Glutamatergic neuron (in vitro differentiated cells): ENCODE measurements at regions not wholly inside any gene's neighbourhood (a gene's known extent, or its start where the extent isn't known, plus 50 kb on each side); places are given as distances from the start of the nearest gene placed in this dataset.

ENCODE experiments used
- DNase-seq: peaks from one replicate; pipeline ENCODE4 v3.0.0; 2022
- H3K27ac Mint-ChIP-seq: one replicate; pipeline ENCODE4 v1.8.0; 2020; ENCODE audit warnings: mild to moderate bottlenecking, mixed read lengths, inconsistent platforms; ENCODE audit not compliant: unreplicated experiment
- H3K27me3 Mint-ChIP-seq: one replicate; pipeline ENCODE4 v1.8.0; 2020; ENCODE audit warnings: mild to moderate bottlenecking, moderate library complexity, mixed read lengths, inconsistent platforms; ENCODE audit not compliant: unreplicated experiment
- H3K36me3 Mint-ChIP-seq: one replicate; pipeline ENCODE4 v1.8.0; 2020; ENCODE audit warnings: mild to moderate bottlenecking, mixed read lengths, inconsistent platforms; ENCODE audit not compliant: unreplicated experiment
- H3K4me1 Mint-ChIP-seq: one replicate; pipeline ENCODE4 v1.8.0; 2020; ENCODE audit warnings: mild to moderate bottlenecking, low read depth, mixed read lengths, inconsistent platforms; ENCODE audit not compliant: unreplicated experiment
- H3K4me3 Mint-ChIP-seq: one replicate; pipeline ENCODE4 v1.8.0; 2020; ENCODE audit warnings: mild to moderate bottlenecking, mixed read lengths, inconsistent platforms; ENCODE audit not compliant: unreplicated experiment
- H3K9me3 Mint-ChIP-seq: one replicate; pipeline ENCODE4 v1.8.0; 2020; ENCODE audit warnings: mild to moderate bottlenecking, moderate library complexity, mixed read lengths, inconsistent platforms; ENCODE audit not compliant: unreplicated experiment
- CTCF ChIP-seq: fragments of 200-600 bp; sonication (generic); IDR thresholded peaks from one replicate; pipeline ENCODE4 v1.5.0; 2021; ENCODE audit not compliant: partially characterized antibody, unreplicated experiment

GRCh38 chr9:135023088-135023785, 64.2 kb upstream of the OLFM1 start:
- H3K9me3 Mint-ChIP-seq: peaks cover 6% of the 10 kb centered on the region
- no peak for TF ChIP-seq CTCF
- peak; percentile 38 for DNase-seq
- no peak overlapping the region for H3K4me3 Mint-ChIP-seq
- peaks cover 18% of the 10 kb centered on the region for H3K36me3 Mint-ChIP-seq
- H3K27me3 Mint-ChIP-seq: peaks cover 6% of the 10 kb centered on the region
- H3K4me1 Mint-ChIP-seq: peaks cover 7% of the 10 kb centered on the region
- H3K27ac Mint-ChIP-seq: peak overlapping the region; percentile 84

- DNase-seq: no peak
- Mint-ChIP-seq H3K9me3 (peaks cover 5% of the 10 kb centered on the region), H3K4me1 (peaks cover 7% of the 10 kb centered on the region), H3K27ac (peak overlapping the region; percentile 84), H3K4me3 (peak overlapping the region; percentile 15), H3K27me3 (peaks cover 6% of the 10 kb centered on the region), H3K36me3 (peaks cover 18% of the 10 kb centered on the region)
- no peak for TF ChIP-seq CTCF
Measured at GRCh38 chr9:135023786-135024405, 63.6 kb upstream of the OLFM1 start.

- Mint-ChIP-seq H3K36me3 (peaks cover 6% of the 10 kb centered on the region), H3K27ac (peak overlapping the region; percentile 20), H3K27me3 (peaks cover 3% of the 10 kb centered on the region), H3K9me3 (peaks cover 4% of the 10 kb centered on the region), H3K4me3 (peak overlapping the region; percentile 60), H3K4me1 (peaks cover 16% of the 10 kb centered on the region)
- DNase-seq: no peak
- no peak for TF ChIP-seq CTCF
Measured at GRCh38 chr9:135029463-135029862, 58.0 kb upstream of the OLFM1 start.

GRCh38 chr9:135029871-135030565, 57.5 kb upstream of the OLFM1 start:
- H3K27ac Mint-ChIP-seq: peak overlapping the region; percentile 20
- H3K4me3 Mint-ChIP-seq: peak overlapping the region; percentile 60
- peaks cover 3% of the 10 kb centered on the region for H3K36me3 Mint-ChIP-seq
- DNase-seq: no peak
- H3K4me1 Mint-ChIP-seq: peaks cover 16% of the 10 kb centered on the region
- peaks cover 4% of the 10 kb centered on the region for H3K9me3 Mint-ChIP-seq
- H3K27me3 Mint-ChIP-seq: peaks cover 3% of the 10 kb centered on the region
- TF ChIP-seq CTCF: no peak
